ENCODE measurements at regions not wholly inside any gene's neighbourhood (a gene's known extent, or its start where the extent isn't known, plus 50 kb on each side); places are given as distances from the start of the nearest gene placed in this dataset.

- no peak overlapping the region for H3K27ac ChIP-seq (ENCODE audit: low read depth, low read length)
- no peak overlapping the region for H3K4me3 ChIP-seq (ENCODE audit: low read depth, low read length)
- no peak for DNase-seq (ENCODE audit: low read depth, low spot score)
- no peaks in the 10 kb centered on the region for H3K27me3 ChIP-seq (ENCODE audit: control insufficient read depth, insufficient read depth, low read length)
- TF ChIP-seq, protein P1, sequence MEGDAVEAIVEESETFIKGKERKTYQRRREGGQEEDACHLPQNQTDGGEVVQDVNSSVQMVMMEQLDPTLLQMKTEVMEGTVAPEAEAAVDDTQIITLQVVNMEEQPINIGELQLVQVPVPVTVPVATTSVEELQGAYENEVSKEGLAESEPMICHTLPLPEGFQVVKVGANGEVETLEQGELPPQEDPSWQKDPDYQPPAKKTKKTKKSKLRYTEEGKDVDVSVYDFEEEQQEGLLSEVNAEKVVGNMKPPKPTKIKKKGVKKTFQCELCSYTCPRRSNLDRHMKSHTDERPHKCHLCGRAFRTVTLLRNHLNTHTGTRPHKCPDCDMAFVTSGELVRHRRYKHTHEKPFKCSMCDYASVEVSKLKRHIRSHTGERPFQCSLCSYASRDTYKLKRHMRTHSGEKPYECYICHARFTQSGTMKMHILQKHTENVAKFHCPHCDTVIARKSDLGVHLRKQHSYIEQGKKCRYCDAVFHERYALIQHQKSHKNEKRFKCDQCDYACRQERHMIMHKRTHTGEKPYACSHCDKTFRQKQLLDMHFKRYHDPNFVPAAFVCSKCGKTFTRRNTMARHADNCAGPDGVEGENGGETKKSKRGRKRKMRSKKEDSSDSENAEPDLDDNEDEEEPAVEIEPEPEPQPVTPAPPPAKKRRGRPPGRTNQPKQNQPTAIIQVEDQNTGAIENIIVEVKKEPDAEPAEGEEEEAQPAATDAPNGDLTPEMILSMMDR (IDR thresholded peaks at IDR 0.05; ENCODE audit: low read depth, low read length): no peak
- no peaks in the 10 kb centered on the region for H3K9me3 ChIP-seq (ENCODE audit: control insufficient read depth, insufficient read depth, low read length)
- ChIA-PET POLR2A (no interaction called here), CTCF (interaction anchor here (0.6 kb wide), 1 partner anchor 525 kb away, joined by 3 read pairs; no protein-coding TSS in a partner anchor)
Measured at GRCh38 chr14:80325688-80326087, 114.4 kb upstream of the DIO2 start.

- no peak overlapping the region for H3K4me3 ChIP-seq (ENCODE audit: low read depth, low read length)
Measured at GRCh38 chr14:80325112-80325511, 113.8 kb upstream of the DIO2 start.

GRCh38 chr14:80324649-80325048 is 113.3 kb upstream of the DIO2 start:
- TF ChIP-seq, protein P1 (IDR thresholded peaks at IDR 0.05; ENCODE audit: low read depth, low read length): no peak
- CTCF ChIA-PET: no interaction called here

More at GRCh38 chr14:80325112-80325511, 113.8 kb upstream of the DIO2 start:
- Histone ChIP-seq H3K27ac (ENCODE audit: low read depth, low read length) (no peak overlapping the region), H3K9me3 (ENCODE audit: control insufficient read depth, insufficient read depth, low read length) (no peaks in the 10 kb centered on the region), H3K27me3 (ENCODE audit: control insufficient read depth, insufficient read depth, low read length) (no peaks in the 10 kb centered on the region)
- POLR2A ChIA-PET: no interaction called here
- CTCF ChIA-PET: interaction anchor here (0.6 kb wide), 1 partner anchor 526 kb away, joined by 3 read pairs; no protein-coding TSS in a partner anchor
- DNase-seq (ENCODE audit: low read depth, low spot score): no peak
- TF ChIP-seq, protein P1 (IDR thresholded peaks at IDR 0.05; ENCODE audit: low read depth, low read length): no peak

DNA sequence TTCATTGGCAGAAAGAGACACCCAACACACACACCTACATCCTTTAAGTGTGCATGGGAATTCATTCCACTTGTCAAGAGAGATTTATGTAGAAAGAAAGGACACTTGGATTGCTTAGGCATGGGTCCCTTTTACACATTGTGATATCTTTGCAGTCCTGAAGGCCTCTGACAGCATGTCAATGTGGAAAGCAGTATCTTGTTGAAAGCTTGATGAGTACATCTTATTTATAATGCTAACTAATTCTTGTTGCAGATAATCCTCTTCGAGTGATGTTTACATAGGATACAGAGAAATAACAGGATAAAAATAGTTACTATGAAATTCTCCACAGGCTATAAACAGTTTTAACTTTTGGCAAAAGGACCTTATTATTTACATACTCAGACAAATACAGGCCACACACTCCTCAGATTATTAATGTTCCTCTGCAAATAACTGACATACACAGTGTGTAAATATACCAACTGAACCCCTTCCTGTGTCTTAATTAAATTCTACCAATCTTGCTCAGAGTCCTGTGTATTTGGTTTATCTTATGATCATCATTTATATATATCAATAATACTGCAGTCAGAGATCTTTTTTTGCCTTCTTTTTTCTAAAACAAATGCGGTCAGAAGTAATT is 111.8 kb upstream of the DIO2 start:
- TF ChIP-seq, protein P1 (IDR thresholded peaks at IDR 0.05; ENCODE audit: low read depth, low read length): no peak
- Histone ChIP-seq H3K27ac (ENCODE audit: low read depth, low read length) (no peak overlapping the region), H3K4me3 (ENCODE audit: low read depth, low read length) (no peak overlapping the region), H3K27me3 (ENCODE audit: control insufficient read depth, insufficient read depth, low read length) (no peaks in the 10 kb centered on the region), H3K9me3 (ENCODE audit: control insufficient read depth, insufficient read depth, low read length) (no peaks in the 10 kb centered on the region)
- ChIA-PET CTCF (no interaction called here), POLR2A (no interaction called here)
- no peak for DNase-seq (ENCODE audit: low read depth, low spot score)

More at GRCh38 chr14:80324649-80325048, 113.3 kb upstream of the DIO2 start:
- no peaks in the 10 kb centered on the region for H3K9me3 ChIP-seq (ENCODE audit: control insufficient read depth, insufficient read depth, low read length)
- H3K4me3 ChIP-seq (ENCODE audit: low read depth, low read length): no peak overlapping the region
- POLR2A ChIA-PET: no interaction called here
- no peak for DNase-seq (ENCODE audit: low read depth, low spot score)
- no peaks in the 10 kb centered on the region for H3K27me3 ChIP-seq (ENCODE audit: control insufficient read depth, insufficient read depth, low read length)
- H3K27ac ChIP-seq (ENCODE audit: low read depth, low read length): no peak overlapping the region

- H3K9me3 ChIP-seq (ENCODE audit: control insufficient read depth, insufficient read depth, low read length): no peaks in the 10 kb centered on the region
- TF ChIP-seq, protein P1 (IDR thresholded peaks at IDR 0.05; ENCODE audit: low read depth, low read length): no peak
- H3K27ac ChIP-seq (ENCODE audit: low read depth, low read length): peak overlapping the region; percentile 68
- H3K27me3 ChIP-seq (ENCODE audit: control insufficient read depth, insufficient read depth, low read length): no peaks in the 10 kb centered on the region
- ChIA-PET CTCF (interaction anchor here (0.6 kb wide), 1 partner anchor 13 kb away, joined by 3 read pairs; no protein-coding TSS in a partner anchor), POLR2A (no interaction called here)
- DNase-seq (ENCODE audit: low read depth, low spot score): no peak
- H3K4me3 ChIP-seq (ENCODE audit: low read depth, low read length): no peak overlapping the region
Measured at GRCh38 chr14:80316441-80316840, 105.1 kb upstream of the DIO2 start.

Measured in AG04450 (cell line).